Small intestine (tissue), 7 donors: ENCODE measurements at regions not wholly inside any gene's neighbourhood (a gene's known extent, or its start where the extent isn't known, plus 50 kb on each side); places are given as distances from the start of the nearest gene placed in this dataset.

Experiments used
- DNase-seq, 2 donors: peaks; one replicate each; pipeline versions ENCODE4 v3.0.0 to v3.0.0-alpha.2; 2013
- FAIRE-seq: peaks from 2 replicates; lab custom pipeline; 2012; peaks lifted over from hg19 to GRCh38; lab: Jason Lieb, UNC
- H3K27ac ChIP-seq, 3 donors: one replicate each; pipeline ENCODE4 v1.5.1; 2013; ENCODE audit warnings: low read length in 2 of 3, mild to moderate bottlenecking in 2 of 3, control low read depth in 1 of 3, inconsistent platforms in 1 of 3, low read depth in 1 of 3, moderate library complexity in 1 of 3
- H3K27me3 ChIP-seq, 3 donors: one replicate each; pipeline ENCODE4 v1.6.1; 2013; ENCODE audit warnings: low read length in 3 of 3, inconsistent platforms in 1 of 3; ENCODE audit not compliant: control insufficient read depth in 3 of 3, insufficient read depth in 3 of 3
- H3K36me3 ChIP-seq, 3 donors: one replicate each; pipeline ENCODE4 v1.6.1; 2013; ENCODE audit warnings: low read length in 3 of 3, inconsistent platforms in 1 of 3, low read depth in 1 of 3, mild to moderate bottlenecking in 1 of 3, moderate library complexity in 1 of 3; ENCODE audit not compliant: control insufficient read depth in 3 of 3, insufficient read depth in 2 of 3
- H3K4me1 ChIP-seq, 3 donors: one replicate each; pipeline ENCODE4 v1.6.1; 2013; ENCODE audit warnings: low read length in 2 of 3, inconsistent platforms in 1 of 3, low read depth in 1 of 3, mild to moderate bottlenecking in 1 of 3, moderate library complexity in 1 of 3; ENCODE audit not compliant: control insufficient read depth in 3 of 3, insufficient read depth in 2 of 3
- H3K4me3 ChIP-seq, 3 donors: one replicate each; pipeline ENCODE4 v1.5.1; 2013; ENCODE audit warnings: low read length in 3 of 3, control low read depth in 1 of 3, inconsistent platforms in 1 of 3, low read depth in 1 of 3, mild to moderate bottlenecking in 1 of 3, moderate library complexity in 1 of 3
- H3K9me3 ChIP-seq, 2 donors: one replicate each; pipeline ENCODE4 v1.6.1; 2013; ENCODE audit warnings: low read depth in 1 of 2, low read length in 1 of 2; ENCODE audit not compliant: control insufficient read depth in 2 of 2, insufficient read depth in 1 of 2
- WGBS, 3 donors: extraction: QIAGEN DNeasy Blood & Tissue Kit; methylation state at CpG; one replicate each; pipeline ENCODE4 v1.1.7; 2013; 5-methylcytosine and 5-hydroxymethylcytosine counted together
- donor health status: healthy with polysubstance abuse.
- donor health status: control.
- donor health status: control.
- donor health status: Bipolar disorder and iron deficiency.
- donor health status: healthy.

DNA sequence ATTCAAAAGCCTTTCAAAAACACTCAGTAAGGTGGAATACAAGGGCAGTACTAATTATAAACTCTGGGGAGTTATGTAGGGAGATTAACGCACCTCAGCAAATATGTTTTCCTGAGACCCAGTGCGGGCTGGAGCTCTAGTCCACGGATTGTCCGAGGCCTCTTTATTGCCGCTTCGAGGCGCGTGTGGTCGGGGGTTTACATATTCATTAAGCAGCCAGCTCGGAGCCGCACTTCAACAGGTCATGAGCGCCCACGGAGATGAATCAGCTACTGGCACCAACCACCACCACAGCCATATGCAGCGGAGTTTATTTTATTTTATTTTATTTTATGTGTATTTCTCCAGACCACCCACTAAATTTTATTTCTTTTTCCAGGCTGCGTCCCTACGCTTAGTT lies 195.9 kb upstream of the ADARB2 start:
- Histone ChIP-seq H3K27ac (no peak overlapping the region), H3K4me3 (no peak overlapping the region), H3K9me3 (no peaks in the 10 kb centered on the region), H3K36me3 (no peaks in the 10 kb centered on the region), H3K27me3 (no peaks in the 10 kb centered on the region), H3K4me1 (no peaks in the 10 kb centered on the region)
- no peak for DNase-seq
- 82 to 83% (median 82%) methylated on average over 16 of the region's 16 CpGs for WGBS, 3 donors
- no peak for FAIRE-seq

DNA sequence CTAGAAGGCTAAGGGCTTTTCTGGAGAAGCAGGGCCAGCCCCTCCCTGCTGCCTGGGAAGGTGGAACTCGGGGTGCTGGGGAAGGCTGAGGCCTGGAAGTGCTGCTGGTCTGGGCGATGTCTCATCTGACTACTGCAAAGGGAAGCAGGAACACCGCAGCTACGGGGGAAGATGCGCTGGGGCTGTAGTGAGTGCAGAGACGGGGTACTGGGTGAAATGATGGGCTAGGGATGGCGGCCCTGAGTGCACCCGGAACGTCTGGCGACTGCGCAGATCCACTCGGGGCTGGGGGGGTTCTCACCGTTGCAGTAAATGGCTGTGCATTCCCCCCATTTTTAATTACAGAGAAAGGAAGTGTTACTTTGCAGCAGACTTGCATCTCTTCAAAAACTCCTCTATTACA lies 195.4 kb upstream of the ADARB2 start:
- Histone ChIP-seq H3K9me3 (no peaks in the 10 kb centered on the region), H3K27me3 (no peaks in the 10 kb centered on the region), H3K4me3 (no peak overlapping the region), H3K4me1 (no peaks in the 10 kb centered on the region), H3K27ac (no peak overlapping the region), H3K36me3 (no peaks in the 10 kb centered on the region)
- WGBS, 3 donors = 45 to 58% (median 52%) methylated on average over 13 of the region's 13 CpGs
- FAIRE-seq = no peak
- DNase-seq = no peak

DNA sequence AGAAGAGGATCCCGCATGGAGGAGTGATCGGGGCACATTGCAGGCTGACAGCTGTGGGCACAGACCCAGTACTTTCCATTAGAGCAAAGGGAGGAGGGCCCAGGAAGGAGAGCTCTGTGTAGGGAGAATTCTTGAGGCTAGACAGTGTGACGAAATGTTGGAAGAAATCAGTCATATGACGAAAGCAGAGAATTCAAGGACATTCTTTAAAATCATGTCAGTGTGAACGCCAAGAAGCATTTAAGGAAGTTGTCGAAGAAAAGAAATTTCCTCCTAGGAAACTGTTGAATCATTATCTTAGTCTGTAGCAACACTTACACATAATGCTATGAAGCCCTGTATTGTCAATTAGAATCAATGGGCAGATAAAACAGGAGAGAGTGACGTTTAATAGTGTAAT lies 191.3 kb upstream of the ADARB2 start:
- no peak overlapping the region for H3K4me3 ChIP-seq
- 68 to 88% (median 82%) methylated on average over 7 of the region's 7 CpGs for WGBS, 3 donors
- no peaks in the 10 kb centered on the region for H3K4me1 ChIP-seq
- H3K9me3 ChIP-seq = no peaks in the 10 kb centered on the region
- H3K27ac ChIP-seq = no peak overlapping the region
- no peaks in the 10 kb centered on the region for H3K36me3 ChIP-seq
- FAIRE-seq (no peak), DNase-seq (no peak)
- no peaks in the 10 kb centered on the region for H3K27me3 ChIP-seq

- WGBS, 3 donors = 86 to 88% (median 87%) methylated on average over 12 of the region's 12 CpGs
- FAIRE-seq = no peak
- DNase-seq = no peak
Observed at GRCh38 chr10:1923998-1924397, 186.7 kb upstream of the ADARB2 start.

DNA sequence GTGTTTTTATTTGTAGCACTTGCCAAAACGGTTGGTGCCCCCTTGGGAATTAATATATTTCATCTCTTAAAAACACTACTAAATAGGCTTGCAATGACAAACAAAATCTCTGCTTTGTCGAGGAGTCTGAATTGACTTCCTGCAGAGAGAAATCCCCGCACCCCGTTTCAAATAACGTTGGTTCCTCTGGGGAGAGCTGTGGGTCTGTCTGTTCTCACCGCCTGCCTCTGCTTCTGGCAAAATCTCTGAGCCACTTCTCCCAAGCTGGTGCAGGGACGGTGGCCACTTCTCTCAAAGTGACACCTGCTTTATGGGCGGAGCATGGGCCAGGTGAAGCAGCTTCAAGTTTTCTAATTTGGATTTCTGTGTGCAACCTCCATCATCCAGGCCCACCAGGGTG lies 186.3 kb upstream of the ADARB2 start:
- Histone ChIP-seq H3K36me3 (no peaks in the 10 kb centered on the region), H3K27ac (no peak overlapping the region), H3K4me1 (no peaks in the 10 kb centered on the region), H3K27me3 (no peaks in the 10 kb centered on the region), H3K4me3 (no peak overlapping the region), H3K9me3 (no peaks in the 10 kb centered on the region)
- FAIRE-seq (no peak), DNase-seq (no peak)
- 51 to 58% (median 53%) methylated on average over 8 of the region's 8 CpGs for WGBS, 3 donors

More at GRCh38 chr10:1923998-1924397, 186.7 kb upstream of the ADARB2 start:
- H3K4me3 ChIP-seq = no peak overlapping the region
- H3K27me3 ChIP-seq = no peaks in the 10 kb centered on the region
- H3K27ac ChIP-seq = no peak overlapping the region
- H3K9me3 ChIP-seq = no peaks in the 10 kb centered on the region
- H3K4me1 ChIP-seq = no peaks in the 10 kb centered on the region
- no peaks in the 10 kb centered on the region for H3K36me3 ChIP-seq

GRCh38 chr10:1920941-1921340 lies 183.6 kb upstream of the ADARB2 start:
- Histone ChIP-seq H3K27ac (no peak overlapping the region), H3K27me3 (no peaks in the 10 kb centered on the region), H3K9me3 (no peaks in the 10 kb centered on the region), H3K36me3 (no peaks in the 10 kb centered on the region), H3K4me1 (no peaks in the 10 kb centered on the region), H3K4me3 (no peak overlapping the region)
- WGBS, 3 donors = 61 to 77% (median 74%) methylated on average over 4 of the region's 4 CpGs
- DNase-seq = no peak
- no peak for FAIRE-seq

GRCh38 chr10:1920127-1920526 lies 182.8 kb upstream of the ADARB2 start:
- no peak for DNase-seq
- WGBS, 3 donors = 49 to 53% (median 52%) methylated on average over 4 of the region's 4 CpGs
- FAIRE-seq = no peak
- Histone ChIP-seq H3K27me3 (no peaks in the 10 kb centered on the region), H3K9me3 (no peaks in the 10 kb centered on the region), H3K36me3 (no peaks in the 10 kb centered on the region), H3K4me3 (no peak overlapping the region), H3K27ac (no peak overlapping the region), H3K4me1 (no peaks in the 10 kb centered on the region)

DNA sequence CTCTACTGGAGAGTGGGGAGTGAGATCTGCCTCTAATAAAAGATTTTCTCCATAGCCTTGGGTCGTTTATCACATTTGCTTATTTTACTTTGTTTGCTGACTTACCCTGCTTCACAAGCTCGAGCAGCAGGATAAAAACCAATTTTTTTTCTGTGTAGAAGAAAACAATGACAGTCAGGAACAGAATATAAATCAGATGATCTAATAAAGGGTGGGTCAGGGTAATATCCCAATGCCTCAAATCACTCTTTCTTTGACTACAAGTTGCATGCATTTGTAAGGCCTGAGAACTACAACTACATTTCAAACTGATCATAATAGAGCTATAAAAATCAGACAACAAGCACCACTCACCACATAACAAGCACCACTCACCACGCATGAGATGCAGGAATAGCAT lies 174.4 kb upstream of the ADARB2 start:
- no peak for DNase-seq
- WGBS, 3 donors = 39 to 50% (median 42%) methylated on average over 3 of the region's 3 CpGs
- H3K27ac ChIP-seq = no peak overlapping the region
- no peaks in the 10 kb centered on the region for H3K36me3 ChIP-seq
- no peak for FAIRE-seq
- no peaks in the 10 kb centered on the region for H3K9me3 ChIP-seq
- no peaks in the 10 kb centered on the region for H3K4me1 ChIP-seq
- peaks cover 0 to 1% (median 0%) of the 10 kb centered on the region in 3 donors for H3K27me3 ChIP-seq
- H3K4me3 ChIP-seq = no peak overlapping the region

DNA sequence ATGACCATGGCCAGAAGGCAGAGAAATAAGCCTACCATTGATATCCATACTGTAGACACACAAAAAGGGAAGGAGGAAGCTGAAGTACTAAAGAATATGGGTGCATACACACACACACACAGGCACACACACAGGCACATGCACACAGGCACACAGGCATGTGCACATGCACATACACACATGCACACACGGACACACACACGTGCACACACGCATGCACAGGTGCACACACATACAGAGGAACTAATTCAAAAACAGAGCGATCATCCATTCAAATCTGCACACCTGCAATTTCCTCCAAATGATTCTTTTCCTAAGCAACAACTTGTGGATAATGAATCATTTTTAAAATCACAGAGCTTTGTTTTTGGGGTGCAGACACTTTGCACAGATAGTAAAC lies 166.7 kb upstream of the ADARB2 start:
- H3K9me3 ChIP-seq = no peaks in the 10 kb centered on the region
- H3K36me3 ChIP-seq = no peaks in the 10 kb centered on the region
- no peak overlapping the region for H3K27ac ChIP-seq
- DNase-seq = no peak
- no peak overlapping the region for H3K4me3 ChIP-seq
- H3K4me1 ChIP-seq = no peaks in the 10 kb centered on the region
- WGBS, 3 donors = 87 to 88% (median 88%) methylated on average over 4 of the region's 4 CpGs
- no peak for FAIRE-seq
- H3K27me3 ChIP-seq = no peaks in the 10 kb centered on the region
